AG04449 (cell line): ENCODE measurements at regions not wholly inside any gene's neighbourhood (a gene's known extent, or its start where the extent isn't known, plus 50 kb on each side); places are given as distances from the start of the nearest gene placed in this dataset.

ENCODE experiments used
- CTCF ChIA-PET: fragments of 350-600 bp; formaldehyde crosslinking; extraction: SDS; loops from one replicate; lab custom pipeline; 2021; ENCODE audit warnings: antibody characterized with exemption; lab: Yijun Ruan, JAX
- POLR2A ChIA-PET: fragments of 400-600, 350-600 bp; formaldehyde crosslinking; extraction: SDS; loops from one replicate; lab custom pipeline; 2020; ENCODE audit warnings: antibody characterized with exemption, inconsistent platforms; lab: Yijun Ruan, JAX
- DNase-seq: peaks from one replicate; pipeline ENCODE4 v3.0.0-alpha.2; 2010; ENCODE audit warnings: low read depth, low spot score
- H3K4me3 ChIP-seq: 2 replicates; pipeline ENCODE4 v1.5.1; 2011; ENCODE audit warnings: low read depth, mild to moderate bottlenecking, control low read depth, low read length
- CTCF ChIP-seq: IDR thresholded peaks from one replicate; pipeline ENCODE4 v1.5.1; 2011; ENCODE audit warnings: mild to moderate bottlenecking, moderate library complexity, low read length, control low read depth, inconsistent platforms; ENCODE audit not compliant: insufficient read depth; ENCODE audit errors: missing control alignments

DNA sequence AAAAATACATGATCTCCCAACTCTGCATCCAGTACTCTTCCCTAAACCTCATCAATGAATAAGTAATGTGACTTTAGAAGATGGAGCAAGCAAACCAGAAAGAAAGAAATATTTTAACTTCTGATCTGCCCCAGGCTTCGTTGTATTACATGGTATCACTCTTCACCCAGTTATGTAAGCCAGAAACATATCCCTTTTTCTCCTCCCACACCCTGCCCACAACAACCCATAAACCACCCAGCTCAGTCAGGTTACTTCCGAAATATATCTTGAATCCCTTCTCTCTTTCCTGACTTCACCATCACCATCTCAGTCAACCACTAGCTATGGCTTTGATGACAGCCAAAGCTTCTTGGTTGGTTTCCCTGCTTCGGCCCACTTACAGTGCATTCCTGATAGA is 295.8 kb upstream of the PARD3B start:
- no peak overlapping the region for H3K4me3 ChIP-seq
- TF ChIP-seq CTCF, result no peak
- POLR2A ChIA-PET, result no interaction called here
- CTCF ChIA-PET, result interaction anchor here (4.0 kb wide), 1 partner anchor 12 kb away, joined by 24 read pairs; no protein-coding TSS in a partner anchor
- no peak for DNase-seq

GRCh38 chr2:204250692-204251091 is 294.6 kb upstream of the PARD3B start:
- ChIA-PET CTCF (interaction anchor here (4.0 kb wide), 1 partner anchor 10 kb away, joined by 24 read pairs; no protein-coding TSS in a partner anchor), POLR2A (no interaction called here)

GRCh38 chr2:204251158-204251997 is 293.9 kb upstream of the PARD3B start:
- no peak overlapping the region for H3K4me3 ChIP-seq
- POLR2A ChIA-PET, result no interaction called here
- TF ChIP-seq CTCF, result no peak
- DNase-seq, result no peak
- CTCF ChIA-PET, result interaction anchor here (4.0 kb wide), 1 partner anchor 10 kb away, joined by 24 read pairs; no protein-coding TSS in a partner anchor

More at GRCh38 chr2:204250692-204251091, 294.6 kb upstream of the PARD3B start:
- TF ChIP-seq CTCF, result no peak
- H3K4me3 ChIP-seq, result no peak overlapping the region
- no peak for DNase-seq

DNA sequence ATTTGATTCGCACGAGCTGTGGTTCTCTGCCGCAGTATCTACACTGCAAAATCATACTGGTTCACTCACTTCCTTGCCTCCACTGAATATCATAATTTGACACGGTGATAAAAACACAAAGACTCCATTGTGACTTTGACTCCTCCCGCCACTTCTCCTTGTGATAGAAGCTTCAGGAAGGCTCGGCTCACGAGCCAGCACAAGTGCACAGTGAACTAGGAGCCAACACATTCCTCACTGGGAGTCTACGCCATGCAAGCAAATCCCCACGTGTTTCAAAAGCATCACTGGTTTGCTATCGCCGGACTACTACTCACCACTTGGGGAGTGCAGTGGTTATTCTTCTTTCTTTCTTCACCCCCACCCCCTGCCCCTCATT is 293.3 kb upstream of the PARD3B start:
- CTCF ChIA-PET, result interaction anchor here (4.0 kb wide), 1 partner anchor 9 kb away, joined by 24 read pairs; no protein-coding TSS in a partner anchor
- DNase-seq, result no peak
- POLR2A ChIA-PET, result no interaction called here
- H3K4me3 ChIP-seq, result no peak overlapping the region
- TF ChIP-seq CTCF, result no peak

DNA sequence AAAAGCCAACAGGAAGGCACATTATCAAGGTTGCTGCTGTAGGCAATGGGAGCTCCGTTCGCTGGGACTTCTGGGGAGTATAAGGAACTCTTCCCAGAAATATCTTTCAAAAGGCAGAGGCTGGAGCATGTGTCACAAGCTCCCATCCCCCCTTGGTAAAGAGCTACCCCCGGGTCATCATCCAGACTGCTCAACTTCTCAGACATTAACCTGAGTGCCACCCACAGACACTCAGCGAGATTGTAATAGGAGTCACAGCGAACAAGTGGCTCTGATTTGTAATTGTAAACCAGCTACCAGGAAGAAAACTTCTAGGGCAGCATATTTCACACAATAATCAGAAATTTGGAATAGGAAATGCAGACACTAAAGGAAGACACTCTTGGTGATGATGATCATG is 290.2 kb upstream of the PARD3B start:
- DNase-seq, result no peak
- no peak overlapping the region for H3K4me3 ChIP-seq
- POLR2A ChIA-PET, result no interaction called here
- TF ChIP-seq CTCF, result no peak
- CTCF ChIA-PET, result interaction anchor here (0.9 to 1.1 kb wide), 2 partner anchors 624 to 1693 kb away, joined by 3 to 4 read pairs; no protein-coding TSS in a partner anchor

GRCh38 chr2:204255526-204255925 is 289.7 kb upstream of the PARD3B start:
- POLR2A ChIA-PET, result no interaction called here
- no peak overlapping the region for H3K4me3 ChIP-seq
- no peak for DNase-seq
- CTCF ChIA-PET, result interaction anchor here (0.9 to 1.1 kb wide), 2 partner anchors 623 to 1693 kb away, joined by 3 to 4 read pairs; no protein-coding TSS in a partner anchor
- TF ChIP-seq CTCF, result no peak
